DMS114 treated with DMSO at 0.1 percent for 48 hours (cell line): ENCODE measurements at regions not wholly inside any gene's neighbourhood (a gene's known extent, or its start where the extent isn't known, plus 50 kb on each side); places are given as distances from the start of the nearest gene placed in this dataset.
"Not testable (repeated sequence)": the region's sequence is repeated elsewhere in the genome, so short reads cannot be mapped to it uniquely, and the experiment has no call there.

Experiments
- DNase-seq: peaks from one replicate; lab custom pipeline; 2025; ENCODE audit not compliant: unreplicated experiment; lab: John Stamatoyannopoulos, UW

DNA sequence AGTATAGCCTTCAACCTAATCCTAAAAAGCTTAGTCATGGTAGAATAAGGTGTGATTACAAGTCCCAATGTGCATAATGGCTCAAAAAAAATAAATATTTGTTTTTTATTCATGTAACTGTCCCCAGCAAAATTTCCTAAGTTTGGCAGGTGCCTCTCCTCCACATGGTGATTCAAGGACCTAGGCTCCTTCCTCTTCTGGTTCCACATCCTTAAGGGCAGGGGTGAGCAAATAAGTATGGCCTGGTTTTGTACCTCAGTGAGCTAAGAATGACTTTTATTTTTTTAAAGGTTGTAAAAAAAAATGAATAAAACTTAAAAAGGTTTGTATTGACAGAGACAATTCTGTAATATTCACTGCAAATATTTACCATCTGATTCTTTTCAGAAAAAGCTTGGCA lies 343.5 kb upstream of the UBE2E2 start:
- no peak for DNase-seq

- DNase-seq: no peak
Measured at GRCh38 chr3:22861426-22861825, 341.7 kb upstream of the UBE2E2 start.

GRCh38 chr3:22862111-22862510 lies 341.0 kb upstream of the UBE2E2 start:
- DNase-seq: no peak

DNA sequence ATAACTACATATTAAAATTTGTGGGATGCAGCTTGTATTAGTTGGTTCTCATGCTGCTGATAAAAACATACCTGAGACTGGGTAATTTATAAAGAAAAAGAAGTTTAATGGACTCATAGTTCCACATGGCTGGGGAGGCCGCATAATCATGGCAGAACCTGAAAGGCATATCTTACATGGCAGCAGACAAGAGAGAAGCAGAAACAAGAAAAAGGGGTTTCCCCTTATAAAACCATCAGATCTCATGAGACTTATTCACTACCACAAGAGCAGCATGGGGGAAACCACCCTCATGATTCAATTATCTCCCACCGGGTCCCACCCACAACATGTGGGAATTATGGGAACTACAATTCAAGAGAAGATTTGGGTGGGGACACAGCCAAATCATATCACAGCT lies 320.3 kb upstream of the UBE2E2 start:
- DNase-seq: not testable (repeated sequence)

DNA sequence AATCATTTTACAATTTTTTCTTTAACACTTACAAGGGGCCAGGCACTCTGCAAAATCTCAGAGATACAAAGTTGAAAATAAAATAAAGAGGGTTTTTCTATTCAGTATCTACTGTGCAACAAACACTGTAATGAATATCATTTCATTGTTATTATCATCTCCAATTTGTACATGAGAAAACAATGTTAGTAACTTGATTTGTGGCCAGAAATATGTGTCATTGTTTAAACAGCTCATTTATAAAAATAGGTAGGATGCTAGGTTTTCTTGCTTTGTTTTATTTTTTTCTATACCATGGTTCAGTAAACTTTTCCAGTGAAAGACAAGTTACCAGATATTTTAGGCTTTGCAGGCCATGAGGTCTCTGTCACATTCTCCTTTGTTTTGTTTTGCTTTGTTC lies 318.1 kb upstream of the UBE2E2 start:
- DNase-seq: no peak

DNA sequence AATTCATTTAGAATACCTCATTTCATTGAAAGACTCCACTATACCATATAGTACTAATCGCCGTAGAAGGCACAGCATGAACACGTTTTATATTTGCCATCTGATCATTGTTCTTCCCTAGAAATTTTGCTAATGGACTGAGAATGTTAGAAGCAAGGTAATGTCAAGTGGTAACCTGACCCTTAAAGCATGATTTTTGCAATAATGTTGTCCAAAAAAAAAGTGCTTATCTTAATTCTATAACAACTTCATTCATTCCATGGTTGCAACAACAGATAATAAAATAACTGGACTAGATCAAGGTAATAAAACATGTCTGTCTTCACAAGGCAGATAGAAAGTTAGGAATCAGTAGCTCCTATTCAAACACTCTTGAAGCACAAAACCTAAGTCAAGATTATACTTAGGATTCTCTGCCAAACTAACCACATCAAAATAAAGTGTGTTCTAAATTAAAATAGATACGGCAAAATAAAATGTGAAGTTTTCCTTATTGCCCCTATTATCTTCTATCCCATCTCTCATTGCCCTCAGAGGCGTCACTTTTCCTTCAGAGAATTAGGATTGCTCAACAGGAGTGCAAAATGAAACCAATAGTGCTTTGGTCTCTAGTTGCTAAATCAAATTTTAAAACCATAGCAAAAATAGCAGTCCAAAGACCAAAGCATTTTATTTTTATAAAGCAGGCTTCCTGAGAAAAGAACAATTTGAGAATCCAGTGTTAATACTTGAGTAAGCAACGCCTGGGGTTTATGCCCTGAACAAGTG lies 317.4 kb upstream of the UBE2E2 start:
- DNase-seq: no peak

- no peak for DNase-seq
Measured at GRCh38 chr3:22886439-22887068, 316.6 kb upstream of the UBE2E2 start.

DNA sequence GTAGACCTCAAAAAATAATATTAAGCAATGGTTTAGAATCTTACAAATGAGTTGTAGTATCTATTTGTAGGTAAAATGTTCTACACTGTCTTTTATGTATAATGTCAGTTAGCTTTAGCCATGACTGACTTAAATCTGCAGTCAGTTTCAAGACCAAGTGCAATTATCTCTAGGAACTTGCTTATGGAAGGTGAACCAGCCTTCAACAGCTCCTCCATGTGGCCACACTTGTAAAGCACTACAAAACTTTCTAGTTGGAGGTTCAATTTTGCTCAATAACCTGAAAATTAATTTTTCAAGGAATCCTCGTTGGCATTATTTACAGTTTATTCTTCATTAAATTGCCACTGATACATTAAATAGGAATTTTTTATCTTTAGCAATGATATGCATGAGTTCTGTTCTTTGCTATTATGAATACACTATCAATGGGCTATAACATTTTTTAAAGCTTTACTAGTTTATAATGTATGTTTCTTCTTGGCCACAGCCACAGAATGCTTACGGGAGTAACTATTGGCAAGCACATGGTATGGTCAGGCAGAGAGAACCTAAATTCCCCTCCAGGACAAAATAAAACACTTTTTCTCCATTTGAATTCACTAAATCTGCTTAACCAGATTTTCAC lies 315.3 kb upstream of the UBE2E2 start:
- DNase-seq: no peak

DNA sequence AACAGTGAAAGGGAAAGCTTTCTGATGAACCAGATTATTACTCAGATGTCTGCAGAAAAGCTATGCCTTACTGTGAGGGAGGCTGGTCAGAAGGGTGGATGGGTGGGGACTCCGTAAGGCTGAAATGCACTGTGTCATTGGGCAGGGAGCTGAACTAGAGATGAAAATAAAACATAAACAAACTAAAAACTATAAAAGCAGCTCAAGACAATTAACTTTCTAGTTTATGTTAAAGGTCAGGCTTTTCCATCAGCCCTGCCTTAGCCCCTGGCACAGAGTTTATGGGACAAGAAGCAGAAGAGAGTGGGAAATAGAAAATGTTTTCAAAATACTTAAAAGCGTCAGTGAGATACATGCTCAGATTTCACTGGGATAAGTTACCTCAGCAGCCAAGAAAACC lies 310.0 kb upstream of the UBE2E2 start:
- DNase-seq: no peak

DNA sequence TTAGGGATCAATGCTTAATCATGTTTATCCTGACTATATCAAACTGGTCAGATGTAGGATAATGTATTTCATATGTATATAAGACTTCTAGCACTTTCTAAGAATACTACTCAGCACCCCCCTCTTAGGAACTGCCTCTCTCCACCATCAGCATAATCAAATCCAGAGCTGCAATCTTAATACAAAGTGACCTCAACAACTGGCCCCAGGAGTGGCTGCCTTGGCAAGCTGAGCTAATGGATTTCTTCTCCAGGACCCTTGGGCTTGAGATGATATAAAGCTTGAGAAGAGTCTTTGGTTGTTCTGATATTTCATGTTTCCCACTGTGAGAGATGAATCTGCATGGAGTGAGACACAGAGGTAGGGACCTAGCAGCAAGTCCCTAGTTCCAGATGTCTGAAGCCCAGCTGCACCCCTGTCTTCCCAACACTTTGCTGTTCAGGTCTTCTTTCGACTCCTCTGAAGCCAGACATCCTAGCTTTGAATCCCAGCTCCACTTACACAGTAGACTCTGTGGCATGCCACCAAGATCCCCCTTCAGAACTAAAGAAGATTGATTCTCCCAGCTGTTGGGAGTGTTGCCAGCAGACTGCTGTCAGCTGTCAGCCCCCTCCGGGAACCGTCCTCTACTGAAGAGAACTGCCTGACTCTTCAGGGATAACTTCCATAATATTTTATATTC lies 309.3 kb upstream of the UBE2E2 start:
- DNase-seq: no peak

DNA sequence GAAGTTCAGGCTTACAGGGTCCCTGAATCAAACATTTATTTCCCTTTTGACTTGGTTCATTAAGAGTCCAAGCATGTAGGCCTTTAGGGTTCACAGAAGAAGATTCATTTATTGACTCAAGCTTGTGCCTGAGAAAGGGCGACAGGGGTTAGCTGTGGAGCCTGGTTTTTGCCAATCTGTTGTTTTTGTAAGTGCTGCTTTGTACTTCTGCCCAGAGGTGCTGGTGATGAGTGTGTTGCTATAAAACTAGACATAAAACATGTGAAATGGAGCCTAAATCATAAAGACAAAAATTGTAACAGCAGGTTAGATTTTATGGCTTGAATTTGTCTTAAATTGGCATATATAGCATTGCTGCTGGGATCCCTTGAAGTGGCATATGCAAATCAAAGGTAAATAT lies 308.3 kb upstream of the UBE2E2 start:
- DNase-seq: no peak

- DNase-seq: no peak
Measured at GRCh38 chr3:22895671-22896070, 307.5 kb upstream of the UBE2E2 start.

GRCh38 chr3:22898558-22898957 lies 304.6 kb upstream of the UBE2E2 start:
- no peak for DNase-seq

GRCh38 chr3:22899441-22899840 lies 303.7 kb upstream of the UBE2E2 start:
- no peak for DNase-seq

GRCh38 chr3:22900296-22900695 lies 302.8 kb upstream of the UBE2E2 start:
- no peak for DNase-seq

DNA sequence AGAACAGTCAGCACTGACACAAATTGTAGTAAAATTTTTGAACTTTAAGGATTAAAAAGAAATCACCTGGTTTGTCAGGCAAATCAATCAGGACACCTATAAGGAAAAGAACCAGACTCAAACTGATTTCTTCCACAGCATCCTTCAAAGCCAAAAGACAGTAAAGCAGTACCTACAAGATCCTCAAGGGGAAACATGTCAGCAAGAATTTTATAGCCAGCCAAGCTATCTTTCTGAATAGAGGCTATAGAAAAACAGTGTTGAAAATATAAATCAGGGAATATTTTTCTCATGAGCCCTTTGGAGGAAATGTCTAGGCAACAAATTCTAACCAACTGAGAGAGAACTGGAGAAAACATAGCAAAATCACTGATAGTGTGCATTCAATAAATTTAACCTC lies 301.4 kb upstream of the UBE2E2 start:
- no peak for DNase-seq

DNA sequence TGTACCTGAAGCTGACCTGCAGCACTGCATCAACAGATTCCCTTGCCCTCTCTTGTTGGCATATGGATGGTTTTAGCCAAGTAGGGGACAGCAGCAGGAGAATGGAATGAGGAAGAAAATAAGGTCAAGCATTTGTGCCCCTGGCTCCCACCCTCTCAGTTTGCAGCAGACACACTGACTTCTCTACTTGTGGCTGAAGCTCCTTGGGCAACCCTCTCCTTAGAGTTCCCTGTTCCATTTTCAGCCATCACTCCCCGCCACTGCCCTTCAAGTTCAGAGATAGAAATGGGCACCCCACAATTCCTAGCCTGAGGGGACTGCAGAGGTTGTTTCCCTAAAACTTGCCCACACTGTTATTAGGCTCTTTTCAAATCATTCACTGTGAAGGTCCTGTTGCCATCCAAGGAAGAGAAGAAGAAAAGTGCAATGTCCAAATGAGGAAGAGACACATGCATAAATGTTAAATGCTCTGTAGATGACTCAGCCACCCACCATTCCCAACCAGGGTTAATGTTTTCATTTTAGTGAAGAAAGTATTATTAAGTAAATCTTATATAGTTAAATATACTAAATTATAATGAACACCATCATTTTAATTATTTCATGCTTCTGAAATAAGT lies 295.9 kb upstream of the UBE2E2 start:
- no peak for DNase-seq

DNA sequence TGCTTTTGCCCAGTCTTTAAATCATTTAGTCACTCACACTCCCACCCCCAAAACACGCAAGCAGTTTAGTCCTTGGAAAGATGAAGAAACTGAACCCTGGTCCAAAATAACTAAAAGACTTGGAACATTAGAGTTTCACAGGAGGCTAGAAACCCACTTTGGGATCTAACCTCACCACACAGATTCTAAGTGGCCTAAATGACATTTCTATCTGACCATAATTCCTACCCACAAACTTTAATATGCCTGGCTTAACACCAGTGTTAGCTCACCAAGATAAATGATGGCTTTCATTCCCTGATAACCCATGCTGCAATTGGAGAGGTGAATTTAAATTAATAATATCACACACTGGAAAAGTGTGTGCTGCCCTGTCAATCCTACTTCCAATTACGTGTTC lies 295.3 kb upstream of the UBE2E2 start:
- no peak for DNase-seq

- no peak for DNase-seq
Measured at GRCh38 chr3:22908989-22909507, 294.1 kb upstream of the UBE2E2 start.

DNA sequence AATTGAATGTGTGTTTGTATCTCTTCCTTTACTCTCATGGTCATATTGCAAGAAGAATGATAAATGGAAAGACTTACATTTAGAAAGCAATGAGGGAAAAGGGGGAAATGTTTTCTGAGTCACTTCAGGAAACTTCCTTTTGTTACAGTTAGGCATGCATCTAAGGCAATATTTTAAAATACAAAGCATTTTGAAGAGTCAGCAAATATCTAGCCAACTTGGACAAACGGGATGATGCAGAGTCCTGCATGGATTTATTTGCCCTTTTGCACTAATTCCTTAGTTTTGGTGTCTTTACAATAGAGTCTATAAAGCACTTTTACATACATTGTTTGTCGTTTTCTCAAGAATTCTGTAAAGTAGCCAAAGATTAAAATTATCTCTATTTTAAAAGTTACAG lies 286.2 kb upstream of the UBE2E2 start:
- no peak for DNase-seq

GRCh38 chr3:22920006-22920405 lies 283.1 kb upstream of the UBE2E2 start:
- DNase-seq: no peak
